ENCODE measurements at regions not wholly inside any gene's neighbourhood (a gene's known extent, or its start where the extent isn't known, plus 50 kb on each side); places are given as distances from the start of the nearest gene placed in this dataset.

DNA sequence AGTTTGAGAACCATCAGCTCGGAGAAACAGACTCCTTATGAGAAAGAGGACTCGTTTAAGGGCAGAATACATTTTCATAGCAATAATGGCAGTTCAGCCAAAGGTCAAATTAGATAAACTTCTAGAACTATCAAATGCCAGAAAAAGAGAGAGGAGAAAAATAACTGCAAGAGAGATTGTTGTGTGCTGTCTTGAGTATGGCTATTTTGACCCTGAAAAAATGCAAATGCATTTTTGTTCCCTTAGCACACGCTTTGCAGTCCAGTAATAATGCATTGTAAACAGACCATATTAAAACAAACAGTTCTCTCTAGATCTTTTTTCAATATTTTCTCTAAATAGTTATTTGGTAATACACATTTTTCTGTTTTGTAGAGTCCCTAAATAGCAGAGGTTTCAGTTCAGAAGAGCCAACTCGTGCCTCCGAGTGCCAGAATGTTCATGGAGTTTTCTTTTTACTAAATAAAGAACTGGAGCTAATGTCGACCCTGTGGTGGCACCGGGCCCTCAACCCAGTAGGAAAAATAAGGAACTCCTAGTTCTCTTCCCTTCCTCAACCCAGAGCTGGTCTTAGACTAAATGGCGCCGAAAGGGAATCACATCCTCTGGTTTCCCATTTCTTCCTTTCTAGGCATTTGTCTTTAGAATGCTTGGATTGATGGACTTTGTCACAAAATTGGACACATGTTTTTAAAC lies 298.0 kb downstream of the MAP2K4 start:
- DNase-seq, result no peak
- WGBS, 2 donors, result 64 to 68% methylated on average over 9 of the region's 9 CpGs
- Histone ChIP-seq H3K27me3 (no peaks in the 10 kb centered on the region), H3K9me3 (no peaks in the 10 kb centered on the region), H3K4me1 (no peaks in the 10 kb centered on the region), H3K27ac (no peak overlapping the region), H3K36me3 (replicated peaks in 1 of 2; ENCODE audit: insufficient read depth in 1 of 2, low read depth in 2 of 2) (no peaks in the 10 kb centered on the region), H3K4me3 (no peak overlapping the region)
- no peak for TF ChIP-seq POLR2A (IDR thresholded peaks at IDR 0.05)
- TF ChIP-seq, protein P1, sequence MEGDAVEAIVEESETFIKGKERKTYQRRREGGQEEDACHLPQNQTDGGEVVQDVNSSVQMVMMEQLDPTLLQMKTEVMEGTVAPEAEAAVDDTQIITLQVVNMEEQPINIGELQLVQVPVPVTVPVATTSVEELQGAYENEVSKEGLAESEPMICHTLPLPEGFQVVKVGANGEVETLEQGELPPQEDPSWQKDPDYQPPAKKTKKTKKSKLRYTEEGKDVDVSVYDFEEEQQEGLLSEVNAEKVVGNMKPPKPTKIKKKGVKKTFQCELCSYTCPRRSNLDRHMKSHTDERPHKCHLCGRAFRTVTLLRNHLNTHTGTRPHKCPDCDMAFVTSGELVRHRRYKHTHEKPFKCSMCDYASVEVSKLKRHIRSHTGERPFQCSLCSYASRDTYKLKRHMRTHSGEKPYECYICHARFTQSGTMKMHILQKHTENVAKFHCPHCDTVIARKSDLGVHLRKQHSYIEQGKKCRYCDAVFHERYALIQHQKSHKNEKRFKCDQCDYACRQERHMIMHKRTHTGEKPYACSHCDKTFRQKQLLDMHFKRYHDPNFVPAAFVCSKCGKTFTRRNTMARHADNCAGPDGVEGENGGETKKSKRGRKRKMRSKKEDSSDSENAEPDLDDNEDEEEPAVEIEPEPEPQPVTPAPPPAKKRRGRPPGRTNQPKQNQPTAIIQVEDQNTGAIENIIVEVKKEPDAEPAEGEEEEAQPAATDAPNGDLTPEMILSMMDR (IDR thresholded peaks at IDR 0.05), result no peak
- intact Hi-C loops (cut with DNase I), result no loop called here
- no peak for ATAC-seq

DNA sequence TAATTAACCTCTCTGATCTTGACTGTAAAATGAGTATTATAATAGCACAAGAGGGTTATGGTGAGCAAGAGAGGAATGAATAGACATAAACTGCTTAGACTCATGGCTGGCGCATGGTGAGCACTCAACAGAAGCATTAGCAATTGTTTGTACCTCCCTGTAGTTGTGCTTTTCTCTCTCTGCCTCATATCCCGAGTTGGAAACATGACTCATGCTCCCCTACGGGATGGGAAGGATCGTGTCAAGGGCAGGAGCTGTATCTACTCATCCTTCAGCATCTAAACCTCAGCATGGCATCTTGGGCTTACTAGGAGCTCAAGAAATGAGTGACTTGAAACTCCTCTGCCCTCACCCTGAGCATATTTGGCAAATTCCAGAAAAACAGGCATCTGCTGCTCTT lies 299.6 kb downstream of the MAP2K4 start:
- Histone ChIP-seq H3K36me3 (replicated peaks in 1 of 2; ENCODE audit: insufficient read depth in 1 of 2, low read depth in 2 of 2) (no peaks in the 10 kb centered on the region), H3K27ac (no peak overlapping the region), H3K4me1 (no peaks in the 10 kb centered on the region), H3K9me3 (no peaks in the 10 kb centered on the region), H3K4me3 (no peak overlapping the region), H3K27me3 (no peaks in the 10 kb centered on the region)
- ATAC-seq (no peak), DNase-seq (no peak)
- TF ChIP-seq, protein P1 (IDR thresholded peaks at IDR 0.05), result no peak
- TF ChIP-seq POLR2A (IDR thresholded peaks at IDR 0.05), result no peak
- intact Hi-C loops (cut with DNase I), result no loop called here
- 63 to 66% methylated on average over 4 of the region's 4 CpGs for WGBS, 2 donors

DNA sequence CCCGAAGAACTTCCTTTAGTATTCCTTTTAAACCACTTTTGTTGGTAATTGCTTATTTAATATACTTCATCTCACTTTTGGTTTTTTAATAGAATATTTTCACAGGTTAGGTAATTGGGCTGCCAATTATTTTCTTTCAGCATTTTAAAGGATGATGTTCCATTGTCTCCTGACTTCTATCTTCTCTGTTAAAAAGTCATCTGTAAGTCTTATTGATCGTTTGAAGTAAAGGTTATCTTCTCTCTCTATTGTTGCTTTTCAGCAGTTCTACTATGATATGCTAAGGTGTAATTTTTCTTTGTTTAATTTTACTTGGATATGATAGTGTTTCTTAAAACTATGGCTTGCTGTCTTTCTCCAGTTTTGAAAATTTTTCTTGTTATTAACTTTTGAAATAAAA lies 307.5 kb downstream of the MAP2K4 start:
- intact Hi-C loops (cut with DNase I), result no loop called here
- ATAC-seq (no peak), DNase-seq (no peak)
- Histone ChIP-seq H3K4me1 (no peaks in the 10 kb centered on the region), H3K27me3 (no peaks in the 10 kb centered on the region), H3K27ac (no peak overlapping the region), H3K36me3 (replicated peaks in 1 of 2; ENCODE audit: insufficient read depth in 1 of 2, low read depth in 2 of 2) (no peaks in the 10 kb centered on the region), H3K4me3 (no peak overlapping the region), H3K9me3 (peaks cover 0 to 3% (median 0%) of the 10 kb centered on the region in 3 donors)
- whole genome bisulfite sequencing, 2 donors, result 65 to 69% methylated on average over 2 of the region's 2 CpGs
- TF ChIP-seq, protein P1 (IDR thresholded peaks at IDR 0.05), result no peak
- no peak for TF ChIP-seq POLR2A (IDR thresholded peaks at IDR 0.05)

DNA sequence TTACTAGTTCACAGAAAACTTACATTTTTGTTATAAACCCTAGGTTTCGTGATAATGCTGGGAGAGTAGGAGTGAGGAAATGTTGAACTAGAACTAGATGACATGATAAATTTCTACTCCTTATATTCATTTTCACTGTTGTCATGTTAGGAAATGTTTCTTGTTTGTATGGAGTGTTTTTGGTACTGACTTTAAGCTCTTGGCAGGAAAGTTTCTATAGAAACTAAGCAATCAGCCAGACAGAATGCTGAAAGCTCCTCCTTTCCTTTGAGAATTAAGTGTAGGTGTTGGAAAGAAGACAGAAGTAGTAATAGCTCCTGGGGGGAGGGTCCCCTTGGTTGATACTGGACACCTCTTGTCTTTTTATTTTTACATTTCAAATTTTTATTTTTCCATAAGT lies 309.8 kb downstream of the MAP2K4 start:
- intact Hi-C loops (cut with DNase I), result no loop called here
- Histone ChIP-seq H3K36me3 (replicated peaks in 1 of 2; ENCODE audit: insufficient read depth in 1 of 2, low read depth in 2 of 2) (no peaks in the 10 kb centered on the region), H3K27ac (no peak overlapping the region), H3K27me3 (no peaks in the 10 kb centered on the region), H3K9me3 (peaks cover 0 to 3% (median 0%) of the 10 kb centered on the region in 3 donors), H3K4me3 (no peak overlapping the region), H3K4me1 (no peaks in the 10 kb centered on the region)
- DNase-seq (no peak), ATAC-seq (no peak)
- WGBS, 2 donors, result 70 to 86% methylated on average over 1 of the region's 1 CpG
- TF ChIP-seq, protein P1 (IDR thresholded peaks at IDR 0.05), result no peak
- TF ChIP-seq POLR2A (IDR thresholded peaks at IDR 0.05), result no peak

DNA sequence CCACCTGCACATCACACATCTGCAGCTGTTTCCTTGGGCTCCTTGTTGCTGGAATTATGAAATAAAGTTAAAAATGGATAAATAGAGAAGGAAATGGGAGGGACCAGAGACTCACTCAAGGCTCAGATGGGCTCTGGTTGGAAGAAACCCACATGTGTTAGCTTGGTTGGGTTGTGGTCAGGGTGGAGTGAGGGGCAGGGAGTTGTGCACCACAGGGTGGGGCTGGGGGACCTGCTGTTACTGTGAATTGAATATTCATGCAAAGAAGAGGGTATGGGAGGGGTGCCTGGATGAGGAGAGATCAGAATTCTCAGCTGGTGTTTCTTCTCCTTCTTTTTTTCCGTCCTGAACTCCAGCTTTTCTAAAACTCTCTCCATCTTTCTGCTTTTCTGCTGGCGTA lies 320.7 kb downstream of the MAP2K4 start:
- DNase-seq (no peak), ATAC-seq (no peak)
- H3K9me3 ChIP-seq, result no peaks in the 10 kb centered on the region
- TF ChIP-seq, protein P1 (IDR thresholded peaks at IDR 0.05), result no peak
- no peak for TF ChIP-seq POLR2A (IDR thresholded peaks at IDR 0.05)
- no peaks in the 10 kb centered on the region for H3K27me3 ChIP-seq
- intact Hi-C loops (cut with DNase I), result no loop called here
- WGBS, 2 donors, result 47 to 64% methylated on average over 2 of the region's 2 CpGs
- H3K4me1 ChIP-seq, result no peaks in the 10 kb centered on the region
- no peaks in the 10 kb centered on the region for H3K36me3 ChIP-seq (replicated peaks in 1 of 2; ENCODE audit: insufficient read depth in 1 of 2, low read depth in 2 of 2)
- no peak overlapping the region for H3K27ac ChIP-seq
- no peak overlapping the region for H3K4me3 ChIP-seq

All from body of pancreas (tissue), 4 donors.